Heart left ventricle (tissue), 13 donors: ENCODE measurements at regions not wholly inside any gene's neighbourhood (a gene's known extent, or its start where the extent isn't known, plus 50 kb on each side); places are given as distances from the start of the nearest gene placed in this dataset.

Source experiments
- POLR2A ChIP-seq, 2 donors: fragments of 450-650 bp; IDR thresholded peaks; one replicate each; pipeline ENCODE4 v1.6.1; 2017; ENCODE audit warnings: antibody characterized with exemption in 2 of 2, mild to moderate bottlenecking in 2 of 2, moderate library complexity in 2 of 2
- TF ChIP-seq, protein P1 (sequence below), 12 donors: fragments of 200-600 bp; sonication (generic) in 4 of 12; IDR thresholded peaks; one replicate each; pipeline versions ENCODE4 v1.5.0 to v1.8.0; 2018 to 2022; ENCODE audit warnings: antibody characterized with exemption in 12 of 12, mild to moderate bottlenecking in 5 of 12
- donor health status: ischemic (EF 13 %, LVEDD 7.1; RV severe dilation, severe dysfunction).
- donor health status: DM: no; HTN: yes; CAD: no.
- donor health status: DM: no; HTN: no; CAD: no.
- donor health status: ischemic (EF 25% LVEDD 6.9; RV normal size, moderate dysfunction).
- donor health status: ischemic (EF 25% LVEDD 5.7; RV mildly dilated, moderate dysfunction).
- donor health status: ischemic (EF 35%, LVEDD 5.7; RV mildly dilated, moderate dysfunction).
- donor health status: nonischemic (EF 11% LVEDD 7.7; RV severe dilation, severe dysfunction).
- donor health status: DM: yes; HTN: yes; CAD: no.
- donor health status: PGD.
- donor health status: ischemic (EF 29% LVEDD 5.4; RV normal size, mild dysfunction).
- donor health status: nonischemic (EF 23%, LVEDD 6.1; RV moderate dilation, normal function).

DNA sequence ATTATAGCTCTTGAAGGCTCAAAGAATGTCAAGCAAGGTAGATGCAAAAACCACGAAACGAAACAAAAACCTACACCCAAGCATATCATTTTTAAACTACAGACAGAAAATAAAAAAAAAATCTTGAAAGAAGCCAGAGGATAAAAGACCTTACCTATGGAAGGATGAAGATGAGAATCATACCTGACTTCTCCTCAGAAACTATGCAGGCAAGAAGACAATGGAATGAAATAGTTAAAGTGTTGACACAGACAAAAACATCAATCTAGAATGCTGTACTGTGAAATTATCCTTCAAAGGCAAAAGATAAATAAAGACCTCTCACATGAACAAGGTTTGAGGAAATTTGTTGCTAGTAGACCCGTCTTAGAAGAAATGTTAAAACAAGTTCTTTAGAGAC, 372.0 kb downstream of the ZIC4 start:
- TF ChIP-seq POLR2A (IDR thresholded peaks at IDR 0.05): no peak
- TF ChIP-seq, protein P1, sequence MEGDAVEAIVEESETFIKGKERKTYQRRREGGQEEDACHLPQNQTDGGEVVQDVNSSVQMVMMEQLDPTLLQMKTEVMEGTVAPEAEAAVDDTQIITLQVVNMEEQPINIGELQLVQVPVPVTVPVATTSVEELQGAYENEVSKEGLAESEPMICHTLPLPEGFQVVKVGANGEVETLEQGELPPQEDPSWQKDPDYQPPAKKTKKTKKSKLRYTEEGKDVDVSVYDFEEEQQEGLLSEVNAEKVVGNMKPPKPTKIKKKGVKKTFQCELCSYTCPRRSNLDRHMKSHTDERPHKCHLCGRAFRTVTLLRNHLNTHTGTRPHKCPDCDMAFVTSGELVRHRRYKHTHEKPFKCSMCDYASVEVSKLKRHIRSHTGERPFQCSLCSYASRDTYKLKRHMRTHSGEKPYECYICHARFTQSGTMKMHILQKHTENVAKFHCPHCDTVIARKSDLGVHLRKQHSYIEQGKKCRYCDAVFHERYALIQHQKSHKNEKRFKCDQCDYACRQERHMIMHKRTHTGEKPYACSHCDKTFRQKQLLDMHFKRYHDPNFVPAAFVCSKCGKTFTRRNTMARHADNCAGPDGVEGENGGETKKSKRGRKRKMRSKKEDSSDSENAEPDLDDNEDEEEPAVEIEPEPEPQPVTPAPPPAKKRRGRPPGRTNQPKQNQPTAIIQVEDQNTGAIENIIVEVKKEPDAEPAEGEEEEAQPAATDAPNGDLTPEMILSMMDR (IDR thresholded peaks at IDR 0.05): no peak
